Adrenal gland (tissue), 5 donors: ENCODE measurements at regions not wholly inside any gene's neighbourhood (a gene's known extent, or its start where the extent isn't known, plus 50 kb on each side); places are given as distances from the start of the nearest gene placed in this dataset.

Experiments used
- CTCF ChIP-seq, 6 experiments: fragments of 450-650 bp in 4 of 6; fragments of 200-600 bp in 2 of 6; sonication (generic) in 1 of 6; IDR thresholded peaks; 1 replicate in 5 of 6; 2 replicates in 1 of 6; pipeline versions ENCODE4 v1.5.1 to v1.8.0; 2016 to 2021; ENCODE audit warnings: antibody characterized with exemption in 6 of 6, mild to moderate bottlenecking in 2 of 6, moderate library complexity in 1 of 6
- POLR2A ChIP-seq, 2 donors: fragments of 450-650 bp; IDR thresholded peaks; one replicate each; pipeline ENCODE4 v1.6.1; 2017; ENCODE audit warnings: antibody characterized with exemption in 2 of 2, mild to moderate bottlenecking in 2 of 2, moderate library complexity in 1 of 2
- donor health status: DM: no; HTN: no; CAD: no.

- TF ChIP-seq CTCF (IDR thresholded peaks at IDR 0.05): no peak
- no peak for TF ChIP-seq POLR2A (IDR thresholded peaks at IDR 0.05)
Observed at GRCh38 chr20:11080781-11081377, 407.1 kb upstream of the JAG1 start.
